GM21529 (cell line): ENCODE measurements at regions not wholly inside any gene's neighbourhood (a gene's known extent, or its start where the extent isn't known, plus 50 kb on each side); places are given as distances from the start of the nearest gene placed in this dataset.

Experiments used
- ATAC-seq: cut with Tn5 transposase; IDR thresholded peaks from one replicate; pipeline ENCODE4 v1.9.1; 2021; ENCODE audit not compliant: unreplicated experiment

- ATAC-seq: no peak
Observed at GRCh38 chr4:129167640-129168260, 71.8 kb downstream of the C4orf33 start.

DNA sequence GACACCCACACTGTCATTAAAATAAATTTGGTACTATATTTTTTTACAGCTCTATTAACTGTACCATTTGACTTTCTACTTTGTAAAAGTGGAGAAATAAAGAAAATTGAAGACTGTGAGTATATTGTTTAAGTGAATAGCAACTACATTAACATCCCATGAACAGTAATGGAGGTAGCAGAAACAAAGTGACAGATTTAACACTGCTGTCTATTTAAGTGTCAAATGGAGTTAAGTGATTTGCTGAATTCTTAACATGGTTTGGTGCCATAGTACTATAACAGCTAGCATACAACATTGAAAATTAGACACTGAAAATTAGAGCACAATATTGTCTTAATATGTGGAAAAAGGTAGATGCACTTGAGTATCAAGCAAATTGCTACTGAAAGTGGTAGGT lies 76.2 kb downstream of the C4orf33 start:
- no peak for ATAC-seq

DNA sequence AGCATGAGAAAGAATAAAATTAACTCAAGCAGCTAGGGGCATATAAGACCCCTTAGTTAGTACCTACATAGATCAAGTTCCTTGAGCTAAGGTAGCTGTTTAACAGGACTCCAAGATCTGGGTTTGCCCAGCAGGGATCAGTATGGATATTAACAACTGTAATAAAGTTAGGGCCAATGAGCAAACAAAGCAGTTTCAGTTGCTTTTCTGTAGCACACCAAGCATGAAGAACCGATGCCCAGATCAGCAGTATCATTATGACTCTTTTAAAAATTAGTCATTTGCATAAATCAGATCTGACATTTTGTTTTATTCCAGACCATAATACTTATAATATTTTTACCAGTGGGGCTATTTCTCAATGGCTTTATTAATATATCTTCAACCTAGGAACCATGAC lies 80.9 kb downstream of the C4orf33 start:
- ATAC-seq: peak; percentile 52

DNA sequence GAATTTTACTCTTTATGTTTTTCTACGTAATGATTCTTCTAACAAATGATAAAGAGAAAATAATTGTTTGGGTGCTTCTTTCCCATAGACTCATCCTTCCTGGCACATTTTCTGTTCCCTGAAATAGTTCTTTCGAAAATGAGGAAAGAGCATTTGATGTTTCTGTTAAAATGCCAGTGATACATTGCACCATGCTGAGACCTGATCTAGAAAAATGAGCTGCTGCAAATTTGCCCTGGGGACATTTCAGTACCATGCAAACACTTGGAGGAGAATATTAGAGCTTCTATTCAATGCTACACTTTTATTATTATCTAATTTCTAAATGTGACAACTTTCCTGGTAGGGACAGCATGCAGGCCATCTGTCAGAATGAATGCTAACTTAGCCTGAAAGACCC lies 83.3 kb downstream of the C4orf33 start:
- no peak for ATAC-seq

DNA sequence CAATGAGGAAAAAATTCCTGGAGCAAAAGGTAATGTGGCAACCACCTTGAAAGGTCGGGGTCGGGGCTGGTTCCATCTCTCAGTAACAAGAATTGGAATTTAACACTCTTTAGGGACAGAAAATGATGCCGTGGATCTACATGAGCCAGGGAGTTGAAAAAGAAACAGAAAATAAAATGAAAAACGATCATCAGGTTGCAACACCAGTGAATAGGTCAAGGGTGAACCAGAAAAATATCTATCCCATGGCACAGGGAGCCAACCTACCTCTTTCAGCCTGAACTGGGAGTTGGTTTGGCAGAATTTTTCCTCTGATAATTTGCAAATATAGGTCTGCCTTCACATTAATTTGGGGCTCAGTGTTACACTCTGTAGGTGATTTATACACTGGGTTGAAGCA lies 93.7 kb downstream of the C4orf33 start:
- ATAC-seq: no peak

- no peak for ATAC-seq
Observed at GRCh38 chr4:129193357-129194100, 97.6 kb downstream of the C4orf33 start.

- no peak for ATAC-seq
Observed at GRCh38 chr4:129208481-129208880, 112.5 kb downstream of the C4orf33 start.

DNA sequence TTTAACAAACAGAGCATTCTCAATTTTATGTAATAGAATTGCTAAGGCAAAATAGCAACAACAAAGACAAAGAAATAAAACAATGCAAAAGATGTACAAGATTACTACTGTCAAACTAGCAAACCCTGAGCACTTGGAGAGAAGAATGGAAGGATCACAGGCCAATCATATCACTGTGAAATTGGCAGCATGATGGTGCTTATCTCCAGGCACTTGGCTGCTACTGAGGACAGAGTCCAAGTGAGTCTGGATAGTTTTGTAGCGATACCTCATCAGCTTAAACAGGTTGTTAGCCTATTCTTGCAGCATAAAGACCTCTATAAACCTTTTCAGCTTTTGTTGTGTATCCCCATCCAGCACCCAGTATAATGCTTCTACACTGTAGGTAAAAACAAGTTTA lies 117.7 kb downstream of the C4orf33 start:
- no peak for ATAC-seq

- ATAC-seq: no peak
Observed at GRCh38 chr4:129218360-129218759, 122.4 kb downstream of the C4orf33 start.

DNA sequence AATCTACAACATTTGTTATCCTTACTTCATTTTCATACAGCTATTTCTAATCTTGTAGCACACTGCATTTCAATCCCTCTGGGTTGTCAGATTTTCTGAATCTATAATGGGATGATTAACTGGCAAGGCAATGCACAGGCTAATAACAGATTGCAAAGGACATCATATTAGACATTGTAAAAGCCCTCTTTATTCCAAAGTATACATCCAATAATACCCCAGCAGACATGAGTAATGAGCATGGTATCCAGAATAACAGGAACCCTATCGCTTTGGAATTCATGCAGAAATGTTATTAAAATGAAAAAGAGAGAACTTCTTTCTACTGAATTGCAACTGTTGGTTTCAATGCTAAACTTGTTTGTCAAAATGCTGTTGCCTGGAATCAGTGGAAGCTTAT lies 122.9 kb downstream of the C4orf33 start:
- ATAC-seq: no peak

GRCh38 chr4:129220254-129220653 lies 124.3 kb downstream of the C4orf33 start:
- ATAC-seq: no peak

- no peak for ATAC-seq
Observed at GRCh38 chr4:129223945-129224344, 128.0 kb downstream of the C4orf33 start.

- ATAC-seq: no peak
Observed at GRCh38 chr4:129230846-129231245, 134.9 kb downstream of the C4orf33 start.

DNA sequence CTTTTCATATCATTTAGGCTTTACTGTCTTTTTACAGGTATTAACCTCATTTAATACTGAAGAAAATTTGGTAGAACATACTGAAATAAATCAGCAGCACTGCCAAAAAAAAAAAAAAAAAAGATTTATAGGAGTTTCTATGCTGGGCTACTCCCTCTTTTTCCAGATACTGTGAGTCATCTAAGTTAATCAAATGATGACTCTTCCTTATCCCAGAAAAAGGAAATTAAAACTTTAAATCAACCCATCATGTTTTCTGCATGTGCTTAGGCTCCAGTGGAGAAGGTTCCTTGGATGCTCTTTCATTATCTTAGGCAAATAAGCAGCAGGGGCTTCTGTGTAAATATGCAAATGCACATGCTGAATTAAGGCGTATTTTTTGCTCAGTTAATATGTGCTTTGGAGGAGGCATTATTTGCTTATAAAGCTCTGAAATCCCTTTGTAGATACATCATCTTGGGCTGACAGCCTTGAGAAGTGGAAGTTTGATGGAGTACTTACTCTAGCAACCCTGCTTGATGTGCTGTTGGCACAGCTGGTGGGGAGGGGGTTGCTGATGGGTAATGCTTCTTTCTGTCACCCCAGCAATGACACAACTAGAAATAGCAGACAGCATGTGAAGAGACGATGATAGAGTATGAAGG lies 136.1 kb downstream of the C4orf33 start:
- ATAC-seq: no peak

DNA sequence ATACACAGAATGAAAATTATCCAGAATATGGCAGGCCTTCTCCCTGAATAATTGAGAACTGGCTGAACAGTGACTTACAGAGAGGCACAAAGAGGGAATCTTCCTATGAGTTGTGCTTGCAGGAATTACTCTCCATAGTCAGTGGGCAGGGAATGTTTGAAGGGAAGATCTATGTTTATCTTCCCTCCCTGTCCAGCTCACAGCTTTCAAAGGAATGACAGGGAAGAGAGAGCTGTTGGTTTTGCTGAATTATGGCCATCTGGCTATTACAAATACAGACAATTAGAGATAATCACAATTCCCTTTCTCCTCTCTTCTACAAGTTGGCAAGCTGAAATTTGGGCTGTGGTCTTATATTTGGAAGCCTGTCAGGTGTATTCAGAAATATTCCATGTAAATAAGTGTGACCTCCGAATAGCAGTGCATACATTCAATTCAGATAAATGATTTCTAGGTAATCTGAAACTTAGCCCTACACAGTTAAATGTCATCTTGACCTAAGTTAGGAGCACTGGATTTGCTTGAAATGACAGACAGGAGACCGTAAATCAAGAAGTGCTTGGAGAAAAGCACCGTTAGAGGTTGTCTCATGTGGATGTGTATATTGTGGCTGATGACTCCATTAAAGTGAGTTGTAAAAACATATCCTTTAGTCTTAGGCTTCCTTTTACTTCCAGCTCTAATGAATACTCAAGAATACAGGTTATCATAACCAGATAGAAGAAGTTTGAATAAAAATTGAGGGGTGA lies 136.8 kb downstream of the C4orf33 start:
- ATAC-seq: no peak

DNA sequence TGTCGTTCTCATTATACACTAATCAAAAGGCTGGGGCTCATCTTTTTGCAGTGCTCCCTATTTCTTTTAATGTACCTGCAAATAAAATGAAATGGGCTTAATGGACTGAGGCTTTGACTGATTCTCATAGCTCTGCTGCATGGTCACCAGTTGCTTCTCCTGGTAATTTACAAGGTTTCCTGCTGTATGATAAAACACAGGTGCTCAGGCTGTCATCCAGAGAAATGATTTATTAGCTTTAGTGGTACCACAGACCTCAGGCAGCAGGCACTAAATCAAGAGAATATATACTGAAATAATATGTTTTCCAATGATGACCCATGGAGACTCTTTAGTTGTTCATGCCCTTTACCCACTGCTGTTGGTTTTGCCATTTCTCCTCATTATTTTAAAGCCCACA lies 137.7 kb downstream of the C4orf33 start:
- ATAC-seq: no peak

- ATAC-seq: no peak
Observed at GRCh38 chr4:129236351-129236750, 140.4 kb downstream of the C4orf33 start.

DNA sequence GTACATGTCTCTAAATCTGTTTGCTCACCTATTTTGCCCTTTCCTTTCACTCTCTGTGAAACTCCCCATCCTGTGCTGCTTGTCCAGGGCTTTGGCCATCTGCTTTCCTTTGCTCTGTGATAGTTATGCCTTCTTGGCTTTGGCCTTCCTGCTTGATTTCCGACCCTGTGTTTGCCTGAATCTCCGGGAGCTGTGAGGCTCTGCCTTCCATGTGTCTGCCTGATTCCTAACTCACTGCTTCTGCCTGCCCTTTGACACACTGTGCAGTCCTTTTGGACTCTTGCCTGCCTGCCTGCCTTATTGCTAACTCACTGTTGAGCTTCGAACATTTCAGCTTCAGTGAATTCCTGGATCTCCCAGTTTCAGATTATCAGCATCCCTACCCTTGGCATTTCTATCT lies 143.1 kb downstream of the C4orf33 start:
- no peak for ATAC-seq

GRCh38 chr4:129240816-129241215 lies 144.9 kb downstream of the C4orf33 start:
- ATAC-seq: no peak

- no peak for ATAC-seq
Observed at GRCh38 chr4:129246145-129246544, 150.2 kb downstream of the C4orf33 start.

DNA sequence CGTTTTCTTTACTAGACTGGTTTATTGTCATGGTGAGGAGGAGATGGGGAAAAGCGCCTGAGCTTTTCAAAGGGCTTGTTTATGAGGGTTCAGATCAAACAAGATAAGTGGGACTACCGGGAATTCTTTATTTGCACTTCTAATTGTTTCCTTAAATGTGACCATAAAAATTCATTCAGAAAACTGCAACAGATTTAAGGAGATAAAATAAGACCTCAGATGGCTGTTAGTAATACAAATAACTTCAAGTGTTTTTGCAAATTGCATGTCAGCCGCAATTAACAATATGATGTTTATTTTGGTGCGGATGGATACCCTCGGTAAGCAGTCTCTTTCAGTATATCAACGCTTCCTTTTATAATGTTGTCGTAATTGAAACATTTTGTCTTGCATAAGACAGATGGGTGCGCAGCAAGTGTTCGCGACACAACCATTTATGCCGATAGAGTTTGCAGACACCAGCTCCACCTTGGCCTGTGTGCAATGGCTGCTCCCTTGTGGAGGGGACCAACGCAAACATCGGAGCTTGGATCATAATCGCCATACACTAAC lies 151.0 kb downstream of the C4orf33 start:
- no peak for ATAC-seq
